NB4 (cell line): ENCODE measurements at regions not wholly inside any gene's neighbourhood (a gene's known extent, or its start where the extent isn't known, plus 50 kb on each side); places are given as distances from the start of the nearest gene placed in this dataset.

Source experiments
- DNase-seq: peaks from one replicate; pipeline ENCODE4 v3.0.0; 2010; ENCODE audit warnings: low read depth
- H3K4me3 ChIP-seq: one replicate; pipeline ENCODE4 v1.5.1; 2011; ENCODE audit warnings: mild to moderate bottlenecking, low read depth, low read length, moderate library complexity
- CTCF ChIP-seq: IDR thresholded peaks from one replicate; pipeline ENCODE4 v1.5.1; 2012; ENCODE audit warnings: low read depth, low read length
- MAX ChIP-seq: IDR thresholded peaks from 2 replicates; pipeline ENCODE4 v1.6.1; 2011; ENCODE audit warnings: low read depth, low read length
- MYC ChIP-seq: IDR thresholded peaks from 2 replicates; pipeline ENCODE4 v1.6.1; 2011; ENCODE audit warnings: low read depth, low read length
- POLR2A ChIP-seq: IDR thresholded peaks from 2 replicates; pipeline ENCODE4 v1.6.1; 2011; ENCODE audit warnings: mild to moderate bottlenecking; ENCODE audit not compliant: insufficient read length; ENCODE audit errors: extremely low read depth

GRCh38 chr16:87233928-87234327 lies 83.3 kb downstream of the C16orf95 start:
- DNase-seq = peak; percentile 65

GRCh38 chr16:87234601-87235000 lies 82.6 kb downstream of the C16orf95 start:
- DNase-seq = no peak
- TF ChIP-seq MAX (no peak), MYC (no peak), POLR2A (no peak), CTCF (no peak)
- H3K4me3 ChIP-seq = no peak overlapping the region

More at GRCh38 chr16:87233928-87234327, 83.3 kb downstream of the C16orf95 start:
- no peak overlapping the region for H3K4me3 ChIP-seq
- no peak for TF ChIP-seq CTCF
- TF ChIP-seq MYC = no peak
- no peak for TF ChIP-seq MAX
- TF ChIP-seq POLR2A = no peak

GRCh38 chr16:87235810-87236515 lies 81.2 kb downstream of the C16orf95 start:
- DNase-seq = peak; percentile 90
- TF ChIP-seq POLR2A (no peak), MAX (peak; percentile 37; the same call in 1 of the 2 replicates), CTCF (peak; percentile 26), MYC (peak; percentile 49; the same call in 1 of the 2 replicates)
- H3K4me3 ChIP-seq = peak overlapping the region; percentile 48

- peak; percentile 72 for DNase-seq
- H3K4me3 ChIP-seq = peak overlapping the region; percentile 48
- TF ChIP-seq MAX (no peak; the same call in 1 of the 2 replicates), CTCF (no peak), POLR2A (no peak), MYC (no peak)
Measured at GRCh38 chr16:87236516-87237115, 80.6 kb downstream of the C16orf95 start.

- no peak for DNase-seq
- TF ChIP-seq POLR2A (no peak), MYC (no peak)
- H3K4me3 ChIP-seq = no peak overlapping the region
Measured at GRCh38 chr16:87238361-87238715, 78.9 kb downstream of the C16orf95 start.

- DNase-seq = no peak
- TF ChIP-seq CTCF (no peak), MAX (no peak)
- H3K4me3 ChIP-seq = no peak overlapping the region
Measured at GRCh38 chr16:87239545-87239944, 77.6 kb downstream of the C16orf95 start.
